HPDE6-E6E7 (cell line): ENCODE measurements at regions not wholly inside any gene's neighbourhood (a gene's known extent, or its start where the extent isn't known, plus 50 kb on each side); places are given as distances from the start of the nearest gene placed in this dataset.

ENCODE experiments used
- DNase-seq: peaks from one replicate; pipeline ENCODE4 v3.0.0; 2011; ENCODE audit warnings: missing footprints; ENCODE audit errors: extremely low spot score

- DNase-seq, result no peak
These were observed 213.6 kb upstream of the PREP start for GRCh38 chr6:105616521-105616920.

DNA sequence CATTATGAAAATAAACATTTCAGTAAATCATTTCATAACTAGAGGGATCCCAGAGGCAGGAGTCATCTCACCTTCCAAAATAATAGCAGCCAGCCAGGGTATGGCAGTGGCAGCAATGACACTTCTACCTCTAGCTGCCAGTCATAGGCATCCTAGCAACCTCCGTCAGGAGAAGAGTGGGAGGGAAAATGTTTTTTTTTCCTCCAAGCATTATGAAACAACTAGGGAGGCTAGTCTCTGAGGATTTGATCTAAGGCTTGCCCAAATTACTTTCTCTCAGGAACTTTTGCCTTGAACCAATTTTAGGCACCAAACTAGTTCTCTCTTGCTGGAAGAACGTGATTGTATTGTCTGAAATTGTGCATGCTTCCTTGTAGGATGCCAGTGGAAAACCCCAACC is 208.7 kb upstream of the PREP start:
- DNase-seq, result no peak

GRCh38 chr6:105609375-105609991 is 206.6 kb upstream of the PREP start:
- no peak for DNase-seq

- no peak for DNase-seq
These were observed 206.0 kb upstream of the PREP start for GRCh38 chr6:105608711-105609374.

GRCh38 chr6:105607636-105608621 is 205.0 kb upstream of the PREP start:
- DNase-seq, result no peak

DNA sequence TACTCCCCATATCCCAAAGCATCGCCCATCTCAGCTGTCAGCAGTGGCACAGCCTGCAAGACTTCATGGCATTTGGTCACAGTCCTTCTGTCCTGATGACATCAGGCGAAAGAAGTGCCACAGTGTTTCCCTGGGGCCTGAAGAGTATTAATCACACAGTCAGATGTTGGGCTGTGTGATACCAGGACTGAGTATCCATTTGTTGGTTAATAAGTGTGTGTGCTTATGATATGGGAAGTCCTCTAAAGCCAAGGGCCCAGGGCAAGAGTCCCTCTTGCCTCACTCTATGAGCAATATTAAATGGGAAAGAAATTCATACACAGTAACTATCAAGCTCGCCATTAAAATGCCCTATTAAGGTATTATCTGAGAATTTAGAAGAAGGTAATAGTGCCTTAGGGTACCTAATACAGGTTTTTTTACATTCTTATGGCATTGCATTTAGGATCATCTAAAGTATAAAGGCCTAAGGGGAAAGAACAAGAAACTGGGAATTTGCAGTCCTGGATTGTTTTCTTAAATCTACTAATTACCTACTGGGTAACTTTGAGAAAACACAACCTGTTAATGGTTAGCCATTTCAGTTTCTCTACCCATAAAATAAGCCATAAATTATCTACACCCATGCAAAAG is 204.1 kb upstream of the PREP start:
- no peak for DNase-seq

GRCh38 chr6:105604587-105604884 is 201.7 kb upstream of the PREP start:
- no peak for DNase-seq

- DNase-seq, result no peak
These were observed 201.1 kb upstream of the PREP start for GRCh38 chr6:105603788-105604586.

GRCh38 chr6:105601541-105602236 is 198.8 kb upstream of the PREP start:
- DNase-seq, result peak; percentile 59

DNA sequence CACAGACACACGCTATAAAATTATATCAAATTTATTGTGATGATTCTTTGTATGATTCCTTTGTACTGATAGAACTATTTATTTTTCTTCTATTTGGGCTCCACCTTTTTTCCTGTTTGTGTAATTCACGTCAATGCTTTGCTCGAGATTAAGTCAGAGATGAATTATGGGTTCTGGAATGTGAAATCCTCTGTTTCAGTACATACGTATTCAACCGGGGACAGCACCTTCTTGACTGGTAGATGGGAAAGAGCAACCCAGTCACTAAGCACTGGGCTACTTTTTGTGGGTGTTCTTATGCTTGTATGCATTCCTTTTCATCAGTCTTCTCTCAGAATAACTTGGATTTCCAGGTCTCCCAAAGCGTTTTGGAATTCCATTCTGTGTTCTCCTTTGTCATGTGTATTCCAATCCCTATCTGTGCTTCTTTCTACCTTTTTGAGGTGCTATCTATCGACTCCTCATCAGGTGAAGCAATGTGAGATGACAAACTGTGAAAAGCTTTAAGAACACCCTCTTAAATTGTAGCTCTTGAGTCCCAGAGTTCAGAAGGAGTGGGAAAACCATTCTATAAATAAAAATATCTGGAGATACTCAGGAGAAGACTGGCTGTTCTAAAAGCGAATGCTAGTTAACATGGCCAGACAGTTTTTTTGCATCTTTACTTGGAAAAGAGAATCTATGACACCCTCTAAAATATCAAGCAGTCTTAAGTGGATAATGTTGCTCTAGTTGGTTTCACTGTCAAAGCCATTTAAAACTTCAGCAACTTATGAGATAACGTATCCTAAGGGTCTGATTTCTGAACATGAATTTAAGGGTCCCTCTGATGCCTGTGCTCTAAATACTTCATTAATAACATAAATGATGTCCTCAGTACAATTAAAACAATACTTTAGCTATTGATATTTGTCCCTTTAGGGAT is 197.7 kb upstream of the PREP start:
- DNase-seq, result peak; percentile 57

GRCh38 chr6:105598264-105598663 is 195.4 kb upstream of the PREP start:
- DNase-seq, result no peak

GRCh38 chr6:105596284-105596755 is 193.4 kb upstream of the PREP start:
- DNase-seq, result peak; percentile 55

DNA sequence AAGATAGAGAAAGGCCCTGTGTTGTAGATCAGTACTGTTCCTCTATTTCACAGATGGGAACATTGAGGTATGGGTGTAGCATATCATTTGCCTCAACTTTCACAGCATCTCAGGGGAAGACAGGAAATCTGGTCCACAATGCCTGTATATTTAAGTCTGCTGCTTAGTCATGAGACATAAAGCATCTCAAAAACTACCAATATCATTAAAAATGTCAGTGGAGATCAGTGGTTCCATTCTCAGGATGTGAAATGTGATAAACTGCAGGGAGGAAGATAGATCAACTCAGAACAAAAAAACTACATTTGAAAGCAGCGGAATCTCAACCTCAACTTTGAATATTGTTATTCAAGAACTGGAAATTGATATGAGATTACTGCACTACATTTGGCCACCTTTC is 192.9 kb upstream of the PREP start:
- no peak for DNase-seq

GRCh38 chr6:105594821-105595220 is 191.9 kb upstream of the PREP start:
- DNase-seq, result peak; percentile 39

DNA sequence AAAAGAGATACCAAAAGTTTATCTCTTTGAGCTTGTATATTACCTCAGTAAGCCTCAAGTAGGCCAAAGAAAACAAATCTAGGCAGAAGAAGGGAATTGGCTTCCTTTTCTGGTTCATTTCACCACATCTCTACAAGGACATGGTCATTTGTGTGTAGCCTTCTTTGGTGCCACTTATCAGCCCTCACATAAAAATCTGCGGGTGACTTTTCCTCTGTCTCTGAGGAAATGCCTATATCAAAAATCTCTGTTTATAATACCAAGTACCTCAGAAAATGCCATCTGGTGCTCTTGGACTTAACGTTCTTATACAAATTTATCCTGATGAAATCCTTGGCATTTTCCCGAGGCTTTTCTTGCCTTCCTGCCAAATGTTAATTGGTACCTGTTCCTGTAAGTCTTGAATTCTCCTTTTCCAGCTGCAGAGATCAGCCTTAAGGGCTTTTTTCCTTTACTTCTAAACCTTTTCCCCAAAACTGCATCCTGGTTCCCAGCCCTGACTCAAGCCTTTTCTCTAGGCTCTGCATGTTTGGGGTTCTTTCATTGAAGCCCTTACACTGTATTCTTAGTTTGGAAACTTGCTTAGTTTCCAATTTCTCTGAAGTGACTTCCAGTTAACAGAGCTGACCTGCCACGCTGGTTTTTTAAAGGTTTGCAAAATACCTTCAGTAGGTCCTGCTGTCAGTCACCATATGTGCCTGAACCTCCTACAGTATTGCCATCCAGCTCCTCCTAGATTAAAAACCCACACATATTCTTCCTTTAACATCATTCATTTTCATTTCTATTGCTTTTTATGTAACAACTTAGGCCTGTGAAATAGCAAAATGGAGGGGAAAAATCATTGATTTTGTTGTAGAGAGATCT is 191.2 kb upstream of the PREP start:
- DNase-seq, result no peak

DNA sequence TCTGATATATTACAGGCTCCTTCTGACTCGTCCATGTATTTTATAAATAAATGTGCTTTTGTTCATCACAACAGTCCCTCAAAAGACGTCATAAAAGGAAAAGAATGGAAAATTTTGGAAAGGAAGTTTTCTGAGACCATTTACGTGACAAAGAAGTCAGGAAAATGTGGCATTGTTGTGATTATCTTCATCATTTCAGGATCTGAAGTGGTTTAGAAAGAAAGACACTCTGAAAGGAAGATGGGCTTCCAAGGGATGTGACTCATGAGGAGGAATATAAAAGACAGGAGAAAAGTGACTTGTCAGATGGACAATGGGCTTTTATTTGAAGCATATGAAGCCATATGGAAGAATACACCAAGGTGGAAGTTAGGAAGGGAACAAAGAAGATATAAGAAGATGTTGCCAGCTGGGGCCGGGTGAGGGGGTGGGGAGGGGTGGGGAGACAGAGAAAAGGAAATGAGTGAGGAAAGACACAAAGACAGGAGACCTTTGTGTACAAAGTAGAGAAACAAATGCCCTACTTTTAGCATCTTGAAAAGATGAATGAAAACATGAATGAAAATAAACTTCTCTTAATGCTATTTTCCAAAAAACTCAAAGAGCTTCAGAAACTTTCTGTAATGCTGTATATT is 190.3 kb upstream of the PREP start:
- DNase-seq, result no peak

- DNase-seq, result no peak
These were observed 189.4 kb upstream of the PREP start for GRCh38 chr6:105592329-105592728.

DNA sequence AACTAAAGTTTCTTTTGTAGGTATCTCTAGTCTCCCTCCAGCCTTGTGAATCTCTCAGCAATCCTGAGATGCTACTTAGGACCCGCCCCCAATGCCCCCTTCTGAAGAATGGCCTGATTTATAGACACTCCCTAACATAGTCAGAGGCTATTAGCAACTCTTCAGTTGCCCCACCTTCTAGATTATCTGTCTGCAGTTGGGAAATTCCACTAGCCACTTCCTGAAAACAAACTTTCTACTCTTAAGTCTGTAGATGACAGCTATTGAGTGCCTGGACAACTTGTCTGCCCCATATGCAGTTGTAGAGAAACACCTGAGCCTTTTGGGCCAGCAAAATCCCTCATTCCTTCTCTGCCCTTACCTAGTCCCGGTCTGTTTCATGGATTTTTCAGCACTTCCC is 188.2 kb upstream of the PREP start:
- DNase-seq, result no peak
